NCI-H524 treated with DMSO at 0.1 percent for 48 hours (cell line): ENCODE measurements at regions not wholly inside any gene's neighbourhood (a gene's known extent, or its start where the extent isn't known, plus 50 kb on each side); places are given as distances from the start of the nearest gene placed in this dataset.
"Not testable (repeated sequence)": the region's sequence is repeated elsewhere in the genome, so short reads cannot be mapped to it uniquely, and the experiment has no call there.

Experiments
- DNase-seq: peaks from one replicate; lab custom pipeline; 2025; lab: John Stamatoyannopoulos, UW

DNA sequence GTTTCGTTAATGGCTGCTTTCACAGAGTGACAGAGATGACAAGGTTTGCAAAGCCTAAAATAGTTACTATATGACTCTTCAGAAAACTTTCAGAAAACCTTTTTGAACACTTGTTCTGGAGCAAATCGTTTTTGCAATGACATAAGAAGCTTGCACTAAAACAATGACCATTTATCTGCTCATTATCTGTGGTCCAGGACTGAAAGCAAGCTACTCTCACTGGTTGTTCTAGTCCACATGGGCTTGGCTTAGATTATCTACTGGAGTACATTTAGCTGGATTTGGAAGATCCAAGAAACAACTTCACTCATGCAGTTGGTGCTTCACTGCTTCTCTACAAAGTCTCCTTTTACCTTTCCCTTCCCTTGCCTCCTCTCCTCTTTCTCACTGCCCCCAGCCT, 1836.4 kb upstream of the AGA start:
- no peak for DNase-seq

DNA sequence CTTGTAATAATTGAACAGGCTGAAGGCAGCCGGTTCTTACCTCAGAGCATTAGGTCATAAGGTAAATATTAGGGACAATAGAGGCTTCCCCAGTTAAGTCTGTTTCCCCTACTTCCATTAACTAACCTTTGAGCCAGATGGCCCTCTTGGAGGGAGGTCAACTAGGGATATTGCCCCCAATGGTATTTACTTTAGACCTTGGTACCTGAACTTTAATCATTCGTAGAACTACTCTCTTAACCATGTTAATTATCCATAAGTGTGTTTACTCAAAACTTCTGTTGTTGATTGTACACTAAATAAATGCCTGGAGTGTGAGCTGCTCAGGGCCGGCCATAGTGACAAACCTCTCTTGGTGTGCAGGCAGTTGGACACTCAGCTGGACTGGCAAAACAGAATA, 1843.5 kb upstream of the AGA start:
- DNase-seq, result no peak

DNA sequence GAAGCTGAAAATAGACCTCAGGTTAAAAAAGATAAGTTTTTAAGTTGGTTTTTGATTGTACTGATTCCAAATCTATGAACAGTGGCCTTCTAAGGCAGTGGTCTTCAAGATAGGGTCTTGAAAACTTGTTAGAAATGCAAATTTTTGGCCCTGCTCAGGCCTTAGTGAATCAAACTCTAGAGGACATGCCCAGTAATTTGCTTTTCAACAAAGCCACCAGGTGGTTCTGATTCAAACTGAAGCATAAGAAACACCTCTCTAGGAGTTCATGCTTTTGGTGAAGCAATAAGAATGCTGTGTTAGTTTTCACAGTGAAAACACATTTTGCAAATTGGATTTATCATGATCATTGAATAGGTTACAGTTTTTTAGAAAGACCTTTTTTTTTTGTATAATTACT, 1849.4 kb upstream of the AGA start:
- no peak for DNase-seq

DNA sequence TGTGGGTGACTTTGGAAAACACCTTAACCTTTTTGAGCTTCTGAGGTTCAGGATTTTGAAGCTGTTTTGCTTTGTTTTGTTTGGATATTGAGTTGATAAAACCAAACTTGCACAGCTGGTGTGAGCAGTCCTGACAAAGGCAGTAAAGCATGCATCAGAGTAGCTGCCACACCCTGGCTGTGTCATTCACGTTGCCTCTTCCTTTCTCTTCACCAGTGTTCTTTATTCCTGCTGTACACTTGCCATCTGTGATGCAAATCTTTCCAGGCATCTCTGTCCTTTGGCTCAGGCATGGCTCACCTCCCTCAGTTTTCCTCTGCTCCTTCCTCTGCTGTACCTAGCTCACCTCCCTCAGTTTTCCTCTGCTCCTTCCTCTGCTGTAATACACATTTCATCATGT, 1850.2 kb upstream of the AGA start:
- no peak for DNase-seq

DNA sequence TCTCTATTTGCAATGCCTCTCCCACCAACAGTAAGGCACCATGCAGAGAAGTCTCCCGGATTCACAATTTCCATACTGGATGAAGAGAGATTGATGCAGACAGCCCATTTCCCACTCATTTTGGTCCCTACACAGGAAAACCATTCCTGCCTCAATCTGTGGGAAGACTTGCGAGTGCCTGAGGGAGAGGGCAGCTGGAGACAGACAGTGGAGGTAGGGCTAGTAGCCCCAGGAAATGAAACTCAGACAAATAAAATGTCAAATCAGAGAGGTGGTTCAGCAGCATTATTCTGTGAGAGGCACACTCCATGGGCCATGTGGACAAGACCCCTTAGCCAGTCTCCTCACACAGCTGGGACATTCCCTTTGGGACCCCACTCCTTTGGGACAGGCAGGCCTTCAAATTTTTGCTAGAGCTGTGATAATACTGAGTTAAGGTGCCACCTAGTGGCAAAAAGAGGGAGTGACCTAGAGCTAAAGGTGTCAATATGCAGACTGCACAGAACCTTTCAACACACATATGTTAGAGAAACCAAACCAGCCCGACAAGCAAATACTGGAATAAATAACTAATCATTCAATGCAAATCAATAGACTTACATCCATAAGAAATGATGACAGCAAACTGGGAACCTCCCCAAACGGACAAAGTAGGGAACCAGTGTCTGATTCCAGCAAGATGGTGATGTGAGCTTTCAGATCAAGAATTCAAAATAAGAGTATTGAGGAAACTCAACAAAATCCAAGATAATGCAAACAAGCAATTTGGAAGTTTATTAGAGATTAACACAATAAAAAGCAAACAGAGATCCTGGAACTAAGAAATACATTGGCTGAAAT, 1865.3 kb upstream of the AGA start:
- DNase-seq, result no peak

DNA sequence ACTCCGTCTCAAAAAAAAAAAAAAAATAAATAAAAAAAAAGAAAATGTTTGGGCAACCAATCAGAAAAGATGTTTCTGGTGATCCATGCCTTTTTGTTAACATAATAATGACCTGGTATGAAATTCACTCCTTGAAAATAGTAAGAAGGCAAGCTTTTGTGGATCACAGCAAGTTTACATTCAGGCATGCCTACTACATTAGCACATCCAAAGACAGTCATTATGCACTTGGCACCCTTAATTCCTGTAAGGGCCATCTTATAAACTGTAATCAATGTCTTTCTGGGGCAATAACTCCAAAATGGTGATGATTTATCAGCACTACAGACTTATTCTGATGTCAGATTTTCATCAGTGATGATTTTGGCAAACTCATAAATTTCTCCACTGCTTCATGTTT, 1871.6 kb upstream of the AGA start:
- no peak for DNase-seq

DNA sequence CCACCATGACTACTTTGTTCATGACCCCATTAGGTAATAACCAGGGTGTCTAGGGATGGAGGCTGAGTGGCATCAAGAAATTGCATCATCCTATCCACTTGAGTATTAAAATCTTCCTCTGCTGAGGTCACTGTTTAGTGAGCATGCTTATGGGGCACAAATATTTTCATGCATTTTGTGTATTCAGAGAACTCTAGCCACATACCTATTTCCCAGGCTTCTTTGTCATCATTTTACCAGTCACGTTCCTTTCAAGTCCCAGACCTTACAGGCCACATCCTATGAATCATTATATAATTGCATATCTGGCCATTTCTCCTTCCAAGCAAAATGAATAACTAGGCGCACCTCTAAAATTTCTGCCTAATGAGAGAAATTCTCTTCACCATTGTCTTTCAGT, 1882.9 kb upstream of the AGA start:
- DNase-seq, result no peak

DNA sequence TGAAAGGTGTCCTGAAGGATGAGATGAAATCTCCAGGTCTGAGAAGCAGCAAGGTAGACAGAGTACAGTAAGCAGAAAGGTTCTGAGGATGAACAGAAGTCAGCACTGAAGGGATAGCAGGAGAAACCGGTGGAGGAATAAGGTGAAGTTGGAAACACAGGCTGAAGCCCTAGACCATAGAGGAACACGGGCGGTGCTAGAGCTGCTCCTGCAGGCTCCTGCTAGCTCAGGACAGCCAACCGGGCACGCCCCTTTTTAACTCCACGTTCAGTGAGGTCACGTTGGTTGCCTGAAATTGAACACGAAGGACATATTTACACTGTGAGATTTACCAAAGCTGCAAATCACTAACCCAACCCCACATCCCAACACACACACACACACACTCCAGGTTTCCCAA, 1886.4 kb upstream of the AGA start:
- no peak for DNase-seq

DNA sequence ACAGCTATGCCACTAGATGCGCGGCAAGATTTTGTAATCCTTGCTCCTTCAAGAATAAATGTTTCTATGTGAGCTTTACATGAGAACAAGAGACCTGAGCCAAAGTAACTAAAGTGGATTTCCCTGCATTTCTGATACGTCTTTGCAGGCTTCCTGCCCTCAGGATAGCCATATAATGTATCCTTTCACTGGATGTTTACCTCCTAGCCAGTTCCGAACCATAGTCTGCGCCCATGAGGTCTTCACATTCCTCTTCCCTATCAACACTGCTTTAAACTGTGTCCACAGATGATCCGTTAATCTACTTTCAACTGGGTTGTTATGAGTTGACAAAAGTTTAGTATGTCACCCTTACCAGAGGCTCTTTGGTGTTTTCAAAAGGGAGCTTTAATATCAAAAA, 1889.1 kb upstream of the AGA start:
- no peak for DNase-seq

DNA sequence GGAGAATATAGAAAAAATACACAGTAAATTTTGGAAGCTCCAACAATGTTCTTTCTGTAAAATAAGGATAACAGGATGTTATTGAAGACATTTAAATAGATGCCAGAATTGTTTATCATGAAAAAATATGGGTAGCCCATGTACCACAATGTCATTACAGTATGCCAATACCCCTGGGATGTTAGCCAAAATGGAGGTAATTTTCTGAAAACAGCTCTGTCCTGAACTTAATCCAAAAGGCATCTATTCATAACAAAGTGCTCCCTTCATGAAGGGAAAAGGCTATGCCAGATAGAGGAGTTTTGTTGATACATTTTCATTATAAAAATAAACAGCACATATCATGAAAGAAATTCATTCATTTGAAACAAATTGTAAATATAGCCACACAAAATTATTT, 1902.6 kb upstream of the AGA start:
- no peak for DNase-seq

DNA sequence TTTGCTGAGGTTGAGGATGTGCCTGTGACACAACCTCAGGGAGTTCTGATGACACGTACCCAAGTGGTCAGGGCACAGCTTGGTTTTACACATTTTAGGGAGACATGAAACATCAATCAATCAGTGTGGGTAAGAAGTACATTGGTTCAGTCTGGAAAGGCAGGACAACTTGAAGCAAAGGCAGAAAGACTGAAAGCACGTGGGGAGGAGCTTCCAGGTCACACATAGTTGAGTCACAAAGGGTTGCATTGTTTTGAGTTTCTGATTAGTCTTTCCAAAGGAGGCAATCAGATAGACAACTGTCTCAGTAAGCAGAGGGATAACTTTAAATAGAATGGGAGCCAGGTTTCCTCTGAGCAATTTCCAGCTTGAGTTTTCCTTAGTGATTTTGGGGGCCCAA, 1910.0 kb upstream of the AGA start:
- no peak for DNase-seq

DNA sequence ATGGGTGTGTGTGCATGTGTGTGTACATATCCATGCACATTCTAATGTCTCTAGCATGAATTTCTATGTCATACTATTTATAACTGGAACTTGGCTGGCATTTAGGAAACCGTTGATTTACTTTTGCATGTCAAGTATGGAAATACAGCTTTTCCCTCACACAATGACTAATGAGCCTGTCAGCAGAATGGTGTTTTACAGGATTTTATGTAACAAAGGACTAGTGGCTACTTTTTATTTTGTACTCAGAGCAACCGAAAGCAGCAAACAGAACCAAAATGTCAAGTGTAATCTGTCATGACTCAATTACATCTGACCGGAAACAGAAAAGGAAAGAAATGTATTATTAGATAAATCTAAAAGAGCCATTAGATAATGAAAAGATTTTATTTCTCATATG, 1911.5 kb upstream of the AGA start:
- no peak for DNase-seq

DNA sequence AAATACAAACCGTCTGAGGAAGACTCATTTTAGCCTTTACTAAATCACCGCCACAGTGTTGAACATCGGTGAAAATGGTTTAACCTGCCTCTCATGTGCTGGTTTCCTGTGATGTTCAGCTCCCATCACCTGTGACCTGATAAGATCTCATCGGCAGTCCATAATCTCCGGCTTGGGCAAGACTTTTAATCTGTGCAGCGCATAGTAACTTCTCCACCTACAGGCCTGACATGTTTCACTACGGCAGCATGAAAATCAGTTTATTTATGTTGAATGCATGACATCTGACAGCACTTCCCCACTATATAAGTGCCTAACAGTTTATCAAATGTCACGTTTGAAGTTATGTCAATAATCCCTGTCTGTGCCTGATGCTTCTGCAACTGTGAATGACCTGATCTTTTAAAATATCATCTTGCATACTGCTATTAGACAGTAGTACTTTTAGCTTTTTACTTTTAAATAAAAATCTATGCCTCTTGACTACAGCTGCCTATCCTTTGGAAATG, 1919.8 kb upstream of the AGA start:
- no peak for DNase-seq

DNA sequence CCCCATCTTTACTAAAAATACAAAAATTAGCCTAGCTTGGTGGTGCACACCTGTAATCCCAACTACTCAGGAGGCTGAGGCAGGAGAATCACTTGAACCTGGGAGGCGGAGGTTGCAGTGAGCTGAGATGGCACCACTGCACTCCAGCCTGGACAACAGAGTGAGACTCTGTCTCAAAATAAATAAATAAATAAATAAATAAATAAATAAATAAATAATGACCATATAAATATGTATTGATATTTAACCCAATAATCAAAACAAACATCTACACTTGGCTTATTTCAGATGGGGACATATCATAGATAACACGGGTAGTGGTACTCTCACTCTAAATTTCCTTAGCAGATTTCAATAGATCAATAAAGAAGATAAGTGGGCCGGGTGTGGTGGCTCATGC, 1923.7 kb upstream of the AGA start:
- not testable (repeated sequence) for DNase-seq

DNA sequence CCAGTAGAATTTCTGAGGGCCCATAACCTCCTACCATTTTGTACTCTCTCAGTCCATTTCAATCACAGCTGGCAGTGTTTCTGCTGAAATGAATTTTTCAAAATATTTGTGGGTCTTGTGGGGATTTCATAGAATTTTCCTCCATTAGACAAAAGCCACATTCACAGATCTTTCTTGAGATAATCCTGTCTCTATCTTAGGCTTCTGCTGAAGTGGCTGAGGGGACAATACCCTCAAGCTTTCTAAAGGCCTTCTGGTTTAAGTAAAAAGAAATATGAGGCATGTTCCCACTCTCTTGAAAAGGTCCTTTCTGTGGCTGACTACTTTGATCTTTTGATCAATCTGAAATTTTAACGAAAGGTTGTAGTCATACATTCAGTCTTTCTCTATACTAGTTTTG, 1930.0 kb upstream of the AGA start:
- DNase-seq, result no peak

DNA sequence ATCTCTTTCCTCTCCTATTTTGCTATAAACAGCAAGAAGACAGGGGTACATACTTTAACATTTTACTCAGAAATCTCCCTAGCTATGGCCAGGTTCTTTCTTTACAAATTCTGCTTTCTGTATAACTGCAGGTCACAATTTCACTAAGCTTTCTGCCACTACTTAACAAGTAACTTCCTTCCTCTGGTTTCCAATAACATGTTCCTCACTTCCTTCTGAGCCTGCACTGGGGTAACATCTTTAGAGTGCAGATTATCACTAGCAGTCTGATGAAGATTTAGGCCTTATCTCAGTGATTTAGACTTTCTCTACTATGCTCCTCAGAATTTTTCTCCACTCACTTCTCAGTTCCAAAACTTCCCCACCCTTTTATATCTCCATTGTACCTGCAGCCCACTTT, 1930.5 kb upstream of the AGA start:
- DNase-seq, result no peak

DNA sequence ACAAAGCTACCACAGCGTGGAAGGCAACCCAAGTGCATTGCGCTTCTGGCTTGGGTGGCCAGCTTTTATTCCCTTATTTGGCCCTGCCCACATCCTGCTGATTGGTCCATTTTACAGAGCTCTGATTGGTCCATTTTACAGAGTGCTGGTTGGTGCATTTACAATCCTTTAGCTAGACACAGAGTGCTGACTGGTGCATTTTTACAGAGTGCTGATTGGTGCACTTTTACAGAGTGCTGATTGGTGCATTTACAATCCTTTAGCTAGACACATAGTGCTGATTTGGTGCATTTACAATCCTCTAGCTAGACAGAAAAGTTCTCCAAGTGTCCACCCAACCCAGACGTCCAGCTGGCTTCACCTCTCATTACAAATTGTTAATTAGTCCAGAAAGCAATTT, 1936.6 kb upstream of the AGA start:
- not testable (repeated sequence) for DNase-seq

DNA sequence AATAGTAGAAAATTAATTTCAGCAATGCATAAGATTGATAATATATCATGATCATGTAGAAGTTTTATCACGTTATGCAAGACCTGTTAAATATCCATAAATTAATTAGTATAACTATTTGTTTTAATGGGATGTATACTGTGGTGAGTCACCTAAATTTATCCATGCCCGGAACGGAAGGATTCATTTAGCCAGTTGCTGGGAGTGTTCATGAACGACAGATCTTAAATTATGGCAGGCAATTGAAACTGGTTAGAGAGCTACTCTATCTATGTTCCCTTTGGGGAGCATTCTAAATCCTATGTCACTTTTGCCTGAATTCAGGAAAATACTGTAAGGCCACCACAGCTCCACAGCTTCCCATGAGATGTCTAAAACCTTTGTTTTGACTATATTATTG, 1950.5 kb upstream of the AGA start:
- no peak for DNase-seq

DNA sequence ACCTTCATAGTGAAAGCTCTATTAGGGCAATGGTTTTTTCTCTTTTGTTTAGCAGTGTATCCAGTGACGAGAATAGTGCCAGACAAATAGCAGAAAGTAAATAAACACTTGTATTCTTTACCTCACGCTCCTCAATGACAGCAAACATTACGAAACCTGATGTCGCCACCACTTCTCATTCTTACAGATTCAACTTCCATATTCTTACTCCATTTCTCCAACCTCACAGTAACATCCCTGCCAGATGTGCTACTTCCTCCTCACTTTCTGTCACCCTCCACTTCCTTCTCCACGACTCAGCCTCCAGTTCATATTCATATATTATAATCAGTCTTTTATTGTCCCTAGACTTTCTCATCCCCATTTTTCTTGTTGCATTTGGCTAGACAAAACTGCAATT, 1956.2 kb upstream of the AGA start:
- DNase-seq, result no peak

DNA sequence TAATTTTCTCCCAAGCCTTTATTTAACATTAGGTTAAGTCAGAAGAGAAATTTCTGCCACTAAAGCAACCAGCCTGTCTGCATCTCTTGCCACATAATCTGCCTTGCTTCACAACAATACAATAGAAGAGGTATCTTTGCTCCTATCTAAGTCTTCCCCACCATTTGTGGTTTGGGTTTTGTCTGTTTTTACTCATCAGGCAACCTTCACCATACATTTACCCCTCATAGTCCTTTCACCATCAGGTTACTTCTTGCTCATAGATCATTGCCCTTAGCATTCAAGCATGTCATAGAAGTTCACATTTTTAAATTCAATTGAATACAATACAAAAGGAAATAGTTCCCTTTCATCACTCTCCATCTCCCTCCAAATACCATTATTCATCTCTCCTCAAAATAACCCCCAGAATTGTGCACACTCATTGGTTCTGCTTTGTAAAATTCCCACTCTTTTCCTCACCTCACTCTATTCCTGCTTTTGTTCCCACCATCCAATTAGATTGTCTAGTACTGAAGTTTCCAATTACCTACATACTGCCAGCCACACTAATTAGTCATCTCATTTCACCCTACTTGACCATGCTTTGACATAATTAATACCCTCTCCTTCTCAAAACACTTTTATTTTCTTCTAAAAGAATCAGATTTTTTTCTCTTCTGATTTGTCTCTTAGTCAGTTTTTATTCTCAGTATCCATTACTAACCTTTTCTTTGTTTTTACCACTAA, 1957.0 kb upstream of the AGA start:
- DNase-seq, result no peak

DNA sequence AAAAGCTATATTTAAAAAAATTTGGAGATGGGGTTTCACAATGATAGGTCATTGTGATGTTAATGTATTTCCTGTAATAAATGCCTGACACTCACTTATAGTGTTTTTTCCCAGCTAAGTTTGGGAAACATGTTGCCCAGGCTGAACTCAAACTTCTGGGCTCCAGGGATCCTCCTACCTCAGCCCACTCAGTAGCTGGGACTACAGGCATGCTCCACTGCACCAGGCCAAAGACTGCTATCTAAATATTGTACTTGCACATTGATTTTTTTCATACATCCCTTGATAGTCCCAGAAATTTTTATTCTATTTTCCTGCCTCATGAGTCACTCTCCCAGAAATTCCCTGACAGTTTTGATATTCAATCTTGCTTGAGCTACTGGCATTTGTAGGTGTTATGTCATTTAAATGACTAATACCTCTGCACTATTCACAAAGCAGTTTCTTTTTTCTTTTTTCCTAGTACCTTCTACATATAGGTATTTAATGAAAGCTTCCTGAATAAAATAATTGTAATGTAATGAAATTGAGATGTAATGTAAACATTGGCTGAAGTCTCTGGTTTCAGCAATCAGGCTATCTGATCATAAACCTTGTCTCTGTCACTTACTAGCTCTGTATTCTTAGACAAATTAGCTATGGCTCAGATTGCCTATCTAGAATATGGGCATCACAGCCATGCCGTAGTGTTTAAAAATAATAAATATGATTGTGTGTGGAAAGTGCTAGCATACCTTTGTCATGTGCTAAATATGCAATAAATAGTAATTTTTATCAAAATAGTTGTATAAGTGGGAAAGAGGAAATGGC, 1973.0 kb upstream of the AGA start:
- no peak for DNase-seq

DNA sequence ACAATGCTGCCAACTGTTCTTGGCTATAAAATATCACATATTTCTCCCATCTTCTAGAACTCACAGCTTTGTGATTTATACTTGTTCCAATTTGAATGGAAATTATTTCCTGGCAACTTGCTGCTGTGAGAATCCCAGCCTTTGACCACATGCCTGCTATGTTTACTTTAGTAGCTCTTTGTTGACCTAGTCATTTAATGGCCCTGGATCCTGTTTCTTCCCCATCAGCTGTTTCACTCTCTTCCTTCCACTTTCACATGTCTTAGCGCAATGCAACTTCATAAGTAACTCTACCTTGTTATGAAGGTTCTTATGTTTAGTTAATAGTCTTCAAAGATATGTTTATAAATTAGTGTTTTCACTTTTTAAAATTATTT, 1973.6 kb upstream of the AGA start:
- DNase-seq, result no peak

DNA sequence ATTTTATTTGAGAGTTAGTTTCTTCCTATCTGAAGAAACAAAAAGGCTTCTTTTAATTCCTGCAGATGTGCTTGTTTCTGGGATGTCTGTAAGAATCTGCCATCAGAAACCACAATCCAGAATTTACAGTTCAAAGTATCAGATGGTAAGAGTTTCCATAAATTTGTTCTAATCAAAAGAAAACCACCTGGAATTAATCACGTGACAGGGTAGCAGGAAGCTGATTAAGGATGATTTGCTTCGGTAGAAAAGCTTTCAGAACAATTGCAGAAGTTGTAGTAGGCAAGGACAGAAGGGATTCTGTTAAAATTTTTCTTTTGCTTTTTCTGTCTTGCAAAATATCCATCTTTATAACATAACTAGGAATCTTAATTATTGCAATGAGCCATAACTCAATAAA, 1975.1 kb upstream of the AGA start:
- DNase-seq, result no peak
